ENCODE measurements at regions not wholly inside any gene's neighbourhood (a gene's known extent, or its start where the extent isn't known, plus 50 kb on each side); places are given as distances from the start of the nearest gene placed in this dataset.
"Not testable (repeated sequence)": the region's sequence is repeated elsewhere in the genome, so short reads cannot be mapped to it uniquely, and the experiment has no call there.

- no peak for DNase-seq (ENCODE audit: low spot score)
These were observed 102.2 kb upstream of the KCTD1 start for GRCh38 chr18:26650310-26651268.

DNA sequence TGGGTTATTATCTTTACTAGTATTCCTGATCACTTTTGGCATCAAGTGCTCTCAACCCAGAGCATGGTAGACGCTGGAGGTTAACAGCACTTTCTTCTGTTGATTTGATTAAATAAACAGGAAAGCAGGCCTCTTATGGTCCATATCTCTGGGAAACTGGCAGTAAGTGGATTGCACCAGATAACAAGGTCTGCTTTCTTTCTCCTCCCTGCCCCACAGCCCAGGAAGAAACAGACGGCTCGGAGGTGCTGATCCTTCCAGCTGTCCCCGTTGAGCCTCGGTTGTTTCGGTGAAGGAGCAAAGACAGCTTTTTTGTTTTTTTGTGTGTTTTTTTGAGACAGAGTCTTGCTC, 100.8 kb upstream of the KCTD1 start:
- DNase-seq (ENCODE audit: low spot score): no peak

- no peak for DNase-seq (ENCODE audit: low spot score)
These were observed 100.3 kb upstream of the KCTD1 start for GRCh38 chr18:26648509-26649192.

DNA sequence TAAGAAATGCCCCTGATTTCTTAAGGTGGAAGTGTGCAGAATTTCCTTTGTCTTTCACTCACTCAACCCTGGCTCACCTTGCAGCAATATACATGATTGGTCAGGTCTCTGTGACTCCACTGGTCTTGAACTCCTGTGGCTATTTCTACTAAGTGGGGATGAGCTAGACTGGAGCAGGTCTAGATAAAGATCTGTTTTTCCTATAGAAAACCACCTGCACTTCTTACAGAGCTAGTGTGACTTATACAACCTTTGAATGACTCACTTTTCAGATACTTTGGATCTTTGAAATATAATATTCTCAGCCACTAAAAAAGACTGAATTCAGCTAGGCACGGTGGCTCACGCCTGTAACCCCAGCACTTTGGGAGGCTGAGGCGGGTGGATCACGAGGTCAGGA, 98.5 kb upstream of the KCTD1 start:
- no peak for DNase-seq (ENCODE audit: low spot score)

DNA sequence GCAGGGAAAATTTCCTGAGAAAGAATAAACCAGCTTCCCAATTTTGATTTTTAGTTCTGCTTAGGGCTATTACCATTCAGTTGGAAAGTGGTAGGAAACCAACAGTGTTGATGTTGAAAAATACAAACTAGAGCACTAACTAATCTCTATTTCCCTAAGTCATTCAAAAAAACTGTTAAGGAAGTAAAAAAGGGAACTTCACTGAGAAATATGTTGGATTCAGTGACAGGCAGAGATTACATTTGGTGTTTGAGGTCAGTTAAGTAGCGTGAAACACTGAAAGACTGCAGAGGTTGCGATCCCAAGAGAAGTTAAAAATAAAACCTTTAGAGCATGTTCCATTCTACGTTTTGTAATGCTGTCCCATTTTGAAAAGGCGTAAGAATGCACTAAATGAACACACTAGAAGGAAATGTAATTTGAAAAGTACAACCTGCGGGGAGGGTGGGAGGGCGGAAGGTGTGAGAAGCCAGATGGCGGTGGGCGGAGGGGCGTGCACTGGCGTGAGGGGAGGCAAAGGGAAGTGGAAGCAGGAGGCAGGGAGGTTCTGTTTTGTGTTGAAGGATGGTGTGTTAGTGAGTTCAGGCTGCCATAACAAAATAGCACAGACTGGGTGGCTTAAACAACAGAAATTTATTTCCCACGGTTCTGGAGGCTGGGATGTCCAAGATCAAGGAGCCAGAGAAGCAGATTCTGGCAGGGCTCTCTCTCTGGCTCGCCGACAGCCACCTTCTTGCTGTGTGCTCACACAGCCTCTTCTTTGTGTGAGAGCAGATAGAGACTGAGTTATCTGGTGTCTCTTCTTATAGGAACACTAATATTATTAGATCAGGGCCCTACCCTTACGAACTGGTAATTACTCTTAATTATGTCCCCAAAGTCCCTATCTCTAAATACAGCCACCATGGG, 94.3 kb upstream of the KCTD1 start:
- DNase-seq (ENCODE audit: low spot score): no peak

- no peak for DNase-seq (ENCODE audit: low spot score)
These were observed 92.2 kb upstream of the KCTD1 start for GRCh38 chr18:26640541-26640940.

DNA sequence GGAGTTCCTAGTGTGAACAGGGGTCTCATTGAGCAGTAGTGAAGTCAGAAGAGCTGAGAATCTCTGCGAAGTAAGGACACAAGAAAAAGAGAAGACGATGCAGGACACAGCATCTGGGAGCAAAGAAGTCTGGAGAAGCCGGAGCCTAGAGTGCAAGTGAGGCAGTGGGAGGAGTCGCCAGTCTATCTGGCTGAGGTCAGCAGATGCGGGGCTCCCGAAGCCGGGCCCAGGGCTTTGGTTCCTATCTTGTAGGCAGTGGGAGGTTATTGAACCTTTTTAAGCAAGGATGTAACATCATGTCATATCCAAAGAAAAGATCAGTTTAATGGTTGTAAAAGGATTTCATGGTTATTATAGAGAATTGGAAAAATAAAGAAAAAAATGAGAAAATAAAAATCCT, 90.8 kb upstream of the KCTD1 start:
- no peak for DNase-seq (ENCODE audit: low spot score)

GRCh38 chr18:26637983-26638382, 89.6 kb upstream of the KCTD1 start:
- no peak for DNase-seq (ENCODE audit: low spot score)

DNA sequence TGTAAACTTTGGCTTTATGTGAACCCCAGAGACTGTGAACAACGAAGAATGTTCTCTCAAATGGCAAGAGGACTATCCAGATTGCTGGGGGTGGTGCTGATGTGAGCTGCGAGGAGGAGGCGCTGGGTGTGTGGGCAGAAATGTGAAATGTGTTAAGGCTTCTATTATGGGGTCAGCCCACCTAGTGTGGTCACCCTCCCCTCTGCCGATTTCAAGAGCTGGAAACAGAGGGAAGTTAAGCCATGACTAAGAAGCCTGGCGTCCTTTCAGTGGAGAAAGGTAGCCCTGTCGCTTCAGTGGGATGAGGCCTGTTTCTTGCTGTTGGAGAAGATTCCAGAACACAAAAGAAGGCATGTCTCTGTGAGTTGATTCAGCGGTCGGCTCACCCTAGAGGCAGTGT, 89.0 kb upstream of the KCTD1 start:
- no peak for DNase-seq (ENCODE audit: low spot score)

DNA sequence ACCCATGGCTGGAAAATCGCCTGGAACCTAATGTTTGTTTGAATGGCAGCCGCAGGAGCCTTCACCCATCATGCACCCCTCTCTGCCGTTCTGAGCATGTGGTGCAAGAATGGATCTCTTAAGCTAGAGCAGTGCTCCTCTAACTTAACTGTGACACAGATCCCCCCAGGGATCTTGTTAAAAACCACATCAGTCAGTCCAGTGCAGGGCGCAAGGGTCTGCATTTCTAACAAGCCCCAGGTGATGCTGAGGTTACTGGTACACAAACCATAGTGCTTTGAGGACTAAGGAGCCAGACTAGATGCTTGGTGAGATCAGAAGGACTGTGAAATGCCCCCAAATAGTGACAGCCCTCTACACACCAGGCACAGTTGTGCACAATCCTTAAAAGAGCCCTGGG, 87.1 kb upstream of the KCTD1 start:
- DNase-seq (ENCODE audit: low spot score): no peak

DNA sequence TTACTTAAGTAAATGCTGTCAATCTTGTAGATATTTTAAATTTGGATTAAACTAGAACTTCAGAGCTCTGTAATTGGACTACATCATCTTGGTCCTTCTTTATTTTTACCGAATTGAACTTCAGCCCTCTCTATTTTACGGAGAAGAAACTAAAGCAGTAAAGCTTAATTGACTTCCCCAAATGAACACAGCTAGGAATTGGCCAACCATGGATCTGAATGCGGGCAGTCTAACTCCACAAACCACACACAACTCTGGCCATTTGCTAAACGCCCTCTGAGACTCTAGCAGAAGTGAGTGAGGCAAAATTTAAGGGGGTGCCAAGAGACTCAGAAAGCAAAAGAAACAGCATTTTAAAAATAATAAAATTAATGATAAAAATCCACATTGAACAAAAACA, 86.3 kb upstream of the KCTD1 start:
- DNase-seq (ENCODE audit: low spot score): no peak

DNA sequence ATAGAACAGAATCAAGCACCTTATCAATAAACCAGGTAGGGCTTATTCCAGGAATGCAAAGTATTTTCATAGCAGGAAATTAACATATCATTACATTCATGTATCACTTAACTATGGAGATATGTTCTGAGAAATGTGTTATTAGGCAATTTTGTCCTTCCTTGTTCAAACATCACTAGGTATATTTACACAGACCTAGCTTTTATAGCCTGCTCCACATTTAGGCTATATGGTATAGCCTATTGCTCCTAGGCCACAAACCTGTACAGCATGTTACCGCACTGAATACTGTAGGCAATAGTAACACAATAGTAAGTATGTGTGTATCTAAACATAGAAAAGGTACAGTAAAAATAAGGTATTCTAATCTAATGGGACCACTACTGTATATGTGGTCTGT, 82.8 kb upstream of the KCTD1 start:
- DNase-seq (ENCODE audit: low spot score): no peak

DNA sequence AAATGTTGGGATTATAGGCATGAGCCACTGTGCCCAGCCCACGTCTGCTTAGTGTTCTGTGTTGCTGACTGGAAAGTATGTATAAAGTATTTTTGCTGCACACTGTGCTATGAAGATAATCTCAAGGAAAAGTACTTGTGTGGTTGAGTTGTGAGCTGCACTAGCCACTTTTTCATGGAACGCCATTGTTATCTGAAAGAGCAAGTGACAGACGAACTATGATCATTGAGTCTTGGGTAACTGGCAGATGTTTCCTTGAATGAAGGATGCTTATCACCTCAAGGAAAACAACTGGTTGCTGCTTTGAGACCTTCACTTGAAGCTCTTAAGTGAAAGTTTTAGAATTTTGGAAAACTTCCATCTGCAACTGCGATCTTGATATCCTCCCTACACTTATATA, 82.2 kb upstream of the KCTD1 start:
- no peak for DNase-seq (ENCODE audit: low spot score)

- DNase-seq (ENCODE audit: low spot score): no peak
These were observed 79.7 kb upstream of the KCTD1 start for GRCh38 chr18:26628017-26628416.

DNA sequence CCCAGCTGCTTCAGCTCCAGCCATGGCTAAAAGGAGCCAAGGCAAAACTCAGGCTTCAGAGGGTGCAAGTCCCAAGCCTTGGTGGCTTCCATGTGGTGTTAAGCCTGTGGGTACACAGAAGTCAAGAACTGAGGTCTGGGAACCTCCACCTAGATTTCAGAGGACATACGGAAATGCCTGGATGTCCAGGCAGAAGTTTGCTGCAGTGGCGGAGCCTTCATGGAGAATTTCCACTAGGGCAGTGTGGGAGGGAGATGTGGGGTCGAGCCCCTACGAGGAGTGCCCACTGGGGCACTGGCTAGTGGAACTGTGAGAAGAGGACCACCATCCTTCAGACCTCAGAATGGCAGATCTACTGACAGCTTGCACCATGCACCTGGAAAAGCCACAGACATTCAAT, 76.1 kb upstream of the KCTD1 start:
- no peak for DNase-seq (ENCODE audit: low spot score)

DNA sequence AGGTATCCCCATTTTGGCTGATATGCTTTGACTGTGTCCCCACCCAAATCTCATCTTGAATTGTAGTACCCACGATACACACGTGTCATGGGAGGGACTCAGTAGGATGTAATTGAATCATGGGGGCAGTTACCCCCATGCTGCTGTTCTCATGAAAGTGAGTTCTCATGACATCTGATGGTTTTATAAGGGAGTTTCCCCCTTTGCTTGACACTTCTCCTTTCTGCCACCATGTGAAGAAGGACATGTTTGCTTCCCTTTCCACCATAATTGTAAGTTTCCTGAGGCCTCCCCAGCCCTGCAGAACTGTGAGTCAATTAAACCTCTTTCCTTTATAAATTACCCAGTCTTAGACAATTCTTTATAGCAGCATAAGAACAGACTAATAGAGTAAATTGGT, 75.0 kb upstream of the KCTD1 start:
- not testable (repeated sequence) for DNase-seq (ENCODE audit: low spot score)

- peak; percentile 26 for DNase-seq (ENCODE audit: low spot score)
These were observed 73.0 kb upstream of the KCTD1 start for GRCh38 chr18:26621161-26622026.

GRCh38 chr18:26619350-26619749, 71.0 kb upstream of the KCTD1 start:
- DNase-seq (ENCODE audit: low spot score): no peak

DNA sequence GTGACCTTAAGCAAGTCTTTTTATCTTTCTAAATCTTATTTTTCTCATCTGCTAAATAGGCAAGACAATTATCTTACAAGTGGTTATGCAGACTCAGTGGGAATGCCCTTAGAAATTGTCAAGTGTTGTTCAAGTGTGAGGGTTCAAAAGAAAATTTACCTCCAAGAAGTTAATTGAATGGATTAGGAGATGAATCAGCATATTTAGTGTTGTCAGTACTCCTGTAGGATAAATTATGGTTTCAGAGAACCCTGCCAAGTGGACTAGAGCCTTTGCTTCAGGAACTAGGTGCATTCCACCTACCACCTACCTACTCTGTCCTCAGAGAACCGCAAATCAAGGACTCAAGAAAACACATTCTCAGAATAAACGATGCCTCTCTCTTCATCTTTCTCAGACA, 69.8 kb upstream of the KCTD1 start:
- DNase-seq (ENCODE audit: low spot score): no peak

GRCh38 chr18:26617151-26617554, 68.8 kb upstream of the KCTD1 start:
- no peak for DNase-seq (ENCODE audit: low spot score)

DNA sequence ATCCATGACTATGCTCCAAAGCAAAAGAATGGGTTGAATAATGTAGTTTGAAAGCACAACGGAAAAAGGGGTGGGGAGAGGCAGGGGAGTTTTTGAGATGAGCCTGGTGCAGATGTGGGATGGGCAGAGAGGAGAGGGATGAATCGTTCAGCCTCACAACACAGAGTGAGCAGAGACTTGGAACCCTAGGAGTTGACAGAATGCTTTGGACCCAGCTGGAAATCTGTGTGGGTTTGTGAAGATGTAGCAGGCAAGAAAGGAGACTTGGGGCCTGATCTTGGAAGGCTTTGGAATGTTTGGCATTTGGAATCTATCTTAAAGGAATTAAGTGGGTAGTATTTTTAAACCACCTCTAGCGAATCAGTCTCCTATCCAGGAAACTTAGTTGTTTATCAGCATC, 66.0 kb upstream of the KCTD1 start:
- DNase-seq (ENCODE audit: low spot score): no peak

Data from kidney capillary endothelial cell (primary cell).